ENCODE measurements at regions not wholly inside any gene's neighbourhood (a gene's known extent, or its start where the extent isn't known, plus 50 kb on each side); places are given as distances from the start of the nearest gene placed in this dataset.

DNA sequence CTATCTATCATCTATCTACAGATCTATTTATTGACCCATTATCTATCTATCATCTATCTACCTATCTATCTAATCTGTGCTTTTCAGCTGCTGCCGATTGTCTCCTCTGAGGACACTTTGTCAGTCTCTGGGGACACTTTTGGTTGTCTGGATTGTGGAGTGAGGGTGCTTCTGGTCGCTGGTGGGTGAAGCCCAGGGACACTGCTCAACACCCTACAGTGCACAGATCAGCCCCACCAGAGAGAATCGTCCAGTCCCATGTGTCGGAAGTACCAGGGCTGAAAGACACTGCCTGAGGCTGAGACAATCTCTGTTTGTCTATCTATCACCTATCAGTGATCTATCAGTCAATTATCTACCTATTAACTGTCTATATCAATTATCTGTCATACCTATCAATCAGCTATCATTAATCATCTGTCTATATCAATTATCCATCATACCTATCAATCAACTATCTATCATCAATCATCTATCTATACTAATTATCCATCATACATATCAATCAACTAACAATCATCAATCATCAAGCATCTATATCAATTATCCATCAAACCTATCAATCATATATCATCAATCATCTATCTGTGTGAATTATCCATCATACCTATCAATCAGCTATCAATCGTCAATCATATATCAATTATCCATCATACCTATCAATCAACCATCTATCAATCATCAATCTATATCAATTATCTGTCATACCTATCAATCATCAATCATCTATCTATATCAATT is 70.0 kb upstream of the PPP2R3B start:
- no peaks in the 10 kb centered on the region for H3K36me3 ChIP-seq (ENCODE audit: insufficient read depth, insufficient read length, low read length)
- H3K9ac ChIP-seq (ENCODE audit: insufficient read length, low read depth), result no peak overlapping the region
- no peaks in the 10 kb centered on the region for H3K4me1 ChIP-seq (ENCODE audit: insufficient read depth, insufficient read length)

DNA sequence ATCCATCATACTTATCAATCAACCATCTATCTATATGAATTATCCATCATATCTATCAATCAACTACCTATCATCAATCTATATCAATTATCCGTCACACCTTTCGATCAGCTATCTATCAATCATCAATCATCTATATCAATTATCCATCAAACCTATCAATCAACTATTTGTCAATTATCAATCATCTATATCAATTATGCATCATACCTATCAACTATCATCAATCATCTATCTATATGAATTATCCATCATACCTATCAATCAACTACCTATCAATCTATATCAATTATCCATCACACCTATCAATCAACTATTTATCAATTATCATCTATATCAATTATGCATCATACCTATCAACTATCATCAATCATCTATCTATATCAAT is 70.6 kb upstream of the PPP2R3B start:
- no peak for DNase-seq (ENCODE audit: low read depth, low spot score)
- H3K9ac ChIP-seq (ENCODE audit: insufficient read length, low read depth), result no peak overlapping the region
- H3K27me3 ChIP-seq (ENCODE audit: insufficient read depth, insufficient read length), result no peaks in the 10 kb centered on the region
- TF ChIP-seq SUZ12 (IDR thresholded peaks at IDR 0.05; ENCODE audit: extremely low read depth, insufficient read depth, insufficient read length) (no peak), ZNF274 (IDR thresholded peaks at IDR 0.05; ENCODE audit: low read depth, low read length) (no peak), YY1 (IDR thresholded peaks at IDR 0.05; ENCODE audit: insufficient read depth, insufficient read length) (no peak)
- H3K4me3 ChIP-seq (ENCODE audit: insufficient read length, low read depth), result no peak overlapping the region
- H3K36me3 ChIP-seq (ENCODE audit: insufficient read depth, insufficient read length, low read length), result no peaks in the 10 kb centered on the region
- no peaks in the 10 kb centered on the region for H3K4me1 ChIP-seq (ENCODE audit: insufficient read depth, insufficient read length)
- H3K9me3 ChIP-seq (ENCODE audit: insufficient read depth, low read length), result no peaks in the 10 kb centered on the region; the same call in 1 of the 2 replicates

More for the DNA sequence above, 70.0 kb upstream of the PPP2R3B start:
- DNase-seq (ENCODE audit: low read depth, low spot score), result no peak
- Histone ChIP-seq H3K9me3 (ENCODE audit: insufficient read depth, low read length) (no peaks in the 10 kb centered on the region; the same call in 1 of the 2 replicates), H3K4me3 (ENCODE audit: insufficient read length, low read depth) (no peak overlapping the region), H3K27me3 (ENCODE audit: insufficient read depth, insufficient read length) (no peaks in the 10 kb centered on the region)
- no peak for TF ChIP-seq YY1 (IDR thresholded peaks at IDR 0.05; ENCODE audit: insufficient read depth, insufficient read length)
- no peak for TF ChIP-seq ZNF274 (IDR thresholded peaks at IDR 0.05; ENCODE audit: low read depth, low read length)
- no peak for TF ChIP-seq SUZ12 (IDR thresholded peaks at IDR 0.05; ENCODE audit: extremely low read depth, insufficient read depth, insufficient read length)

- Histone ChIP-seq H3K9me3 (ENCODE audit: insufficient read depth, low read length) (no peaks in the 10 kb centered on the region; the same call in 1 of the 2 replicates), H3K4me1 (ENCODE audit: insufficient read depth, insufficient read length) (no peaks in the 10 kb centered on the region), H3K4me3 (ENCODE audit: insufficient read length, low read depth) (no peak overlapping the region), H3K9ac (ENCODE audit: insufficient read length, low read depth) (no peak overlapping the region), H3K36me3 (ENCODE audit: insufficient read depth, insufficient read length, low read length) (no peaks in the 10 kb centered on the region), H3K27me3 (ENCODE audit: insufficient read depth, insufficient read length) (no peaks in the 10 kb centered on the region)
- TF ChIP-seq ZNF274 (IDR thresholded peaks at IDR 0.05; ENCODE audit: low read depth, low read length), result no peak
- TF ChIP-seq YY1 (IDR thresholded peaks at IDR 0.05; ENCODE audit: insufficient read depth, insufficient read length), result no peak
- no peak for TF ChIP-seq SUZ12 (IDR thresholded peaks at IDR 0.05; ENCODE audit: extremely low read depth, insufficient read depth, insufficient read length)
- no peak for DNase-seq (ENCODE audit: low read depth, low spot score)
Observed at GRCh38 chrX:458631-459061, 71.9 kb upstream of the PPP2R3B start.

GRCh38 chrX:459611-460010 is 72.9 kb upstream of the PPP2R3B start:
- TF ChIP-seq YY1 (IDR thresholded peaks at IDR 0.05; ENCODE audit: insufficient read depth, insufficient read length), result no peak
- TF ChIP-seq ZNF274 (IDR thresholded peaks at IDR 0.05; ENCODE audit: low read depth, low read length), result no peak
- no peak for TF ChIP-seq SUZ12 (IDR thresholded peaks at IDR 0.05; ENCODE audit: extremely low read depth, insufficient read depth, insufficient read length)
- Histone ChIP-seq H3K36me3 (ENCODE audit: insufficient read depth, insufficient read length, low read length) (no peaks in the 10 kb centered on the region), H3K4me3 (ENCODE audit: insufficient read length, low read depth) (no peak overlapping the region), H3K9me3 (ENCODE audit: insufficient read depth, low read length) (no peaks in the 10 kb centered on the region; the same call in 1 of the 2 replicates), H3K4me1 (ENCODE audit: insufficient read depth, insufficient read length) (no peaks in the 10 kb centered on the region), H3K9ac (ENCODE audit: insufficient read length, low read depth) (no peak overlapping the region), H3K27me3 (ENCODE audit: insufficient read depth, insufficient read length) (no peaks in the 10 kb centered on the region)
- no peak for DNase-seq (ENCODE audit: low read depth, low spot score)

DNA sequence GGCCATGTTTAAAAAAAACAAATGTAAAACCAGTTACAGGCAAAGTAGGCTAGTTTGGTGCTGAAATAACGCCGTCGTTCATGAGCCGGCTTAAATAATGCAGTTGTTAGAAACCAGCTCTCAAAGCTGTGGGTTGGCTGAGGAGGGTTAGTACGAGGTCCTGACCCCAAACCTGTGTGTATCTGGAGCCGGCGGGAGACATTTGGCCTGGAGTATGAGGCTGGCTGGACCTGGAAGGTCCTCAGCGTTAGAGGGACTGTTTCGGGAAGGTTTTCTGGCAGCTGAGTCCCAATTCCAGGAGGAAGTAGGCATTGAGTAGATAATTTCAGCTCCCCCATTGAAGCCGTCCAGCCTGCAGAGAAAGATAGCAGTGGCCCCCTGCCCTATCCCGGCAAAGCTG is 73.4 kb upstream of the PPP2R3B start:
- no peak for DNase-seq (ENCODE audit: low read depth, low spot score)
- Histone ChIP-seq H3K36me3 (ENCODE audit: insufficient read depth, insufficient read length, low read length) (no peaks in the 10 kb centered on the region), H3K9me3 (ENCODE audit: insufficient read depth, low read length) (no peaks in the 10 kb centered on the region; the same call in 1 of the 2 replicates), H3K9ac (ENCODE audit: insufficient read length, low read depth) (no peak overlapping the region), H3K27me3 (ENCODE audit: insufficient read depth, insufficient read length) (no peaks in the 10 kb centered on the region), H3K4me3 (ENCODE audit: insufficient read length, low read depth) (no peak overlapping the region), H3K4me1 (ENCODE audit: insufficient read depth, insufficient read length) (no peaks in the 10 kb centered on the region)
- no peak for TF ChIP-seq ZNF274 (IDR thresholded peaks at IDR 0.05; ENCODE audit: low read depth, low read length)
- no peak for TF ChIP-seq YY1 (IDR thresholded peaks at IDR 0.05; ENCODE audit: insufficient read depth, insufficient read length)
- no peak for TF ChIP-seq SUZ12 (IDR thresholded peaks at IDR 0.05; ENCODE audit: extremely low read depth, insufficient read depth, insufficient read length)

DNA sequence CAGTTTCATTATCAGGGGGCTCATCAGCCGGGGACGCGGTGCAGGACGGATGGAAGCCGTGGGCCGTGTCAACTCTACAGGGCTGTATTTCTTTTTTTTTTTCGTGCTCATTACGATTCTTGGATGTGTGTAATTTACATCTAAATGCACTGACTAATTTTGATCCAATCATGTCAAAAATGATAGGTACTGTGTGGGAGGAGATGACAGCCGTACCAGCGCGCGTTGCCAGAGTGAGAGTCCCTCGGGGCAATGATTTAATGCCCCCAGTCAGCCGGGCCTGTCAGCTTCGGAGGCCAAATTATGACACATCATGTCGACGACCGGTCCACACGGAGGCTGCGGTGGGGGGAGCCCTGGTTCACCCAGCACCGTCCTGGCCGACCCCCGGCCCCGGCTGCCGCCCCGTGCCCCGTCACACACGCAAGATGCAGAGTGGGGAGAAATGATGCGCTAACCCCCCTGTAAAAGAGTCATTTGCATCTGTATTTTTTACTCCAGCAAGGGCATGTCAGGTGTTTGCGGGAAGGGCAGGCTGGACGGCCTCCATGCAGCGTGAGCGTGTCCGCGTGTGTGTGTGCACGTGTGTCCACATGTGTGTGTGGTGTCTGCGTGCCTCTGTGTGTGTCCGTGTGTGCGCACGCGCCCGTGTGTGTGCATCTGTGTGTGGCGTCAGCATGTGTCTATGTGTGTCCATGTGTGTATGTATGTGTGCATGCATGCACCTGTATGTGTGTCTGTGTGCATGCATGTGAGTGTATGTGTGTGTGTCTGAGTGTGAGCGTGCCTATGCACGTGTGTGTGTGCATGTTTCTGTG is 74.3 kb upstream of the PPP2R3B start:
- Histone ChIP-seq H3K9ac (ENCODE audit: insufficient read length, low read depth) (no peak overlapping the region), H3K9me3 (ENCODE audit: insufficient read depth, low read length) (no peaks in the 10 kb centered on the region; the same call in 1 of the 2 replicates), H3K4me1 (ENCODE audit: insufficient read depth, insufficient read length) (no peaks in the 10 kb centered on the region), H3K27me3 (ENCODE audit: insufficient read depth, insufficient read length) (no peaks in the 10 kb centered on the region), H3K36me3 (ENCODE audit: insufficient read depth, insufficient read length, low read length) (no peaks in the 10 kb centered on the region), H3K4me3 (ENCODE audit: insufficient read length, low read depth) (no peak overlapping the region)
- no peak for DNase-seq (ENCODE audit: low read depth, low spot score)
- TF ChIP-seq SUZ12 (IDR thresholded peaks at IDR 0.05; ENCODE audit: extremely low read depth, insufficient read depth, insufficient read length), result no peak
- no peak for TF ChIP-seq ZNF274 (IDR thresholded peaks at IDR 0.05; ENCODE audit: low read depth, low read length)
- no peak for TF ChIP-seq YY1 (IDR thresholded peaks at IDR 0.05; ENCODE audit: insufficient read depth, insufficient read length)

DNA sequence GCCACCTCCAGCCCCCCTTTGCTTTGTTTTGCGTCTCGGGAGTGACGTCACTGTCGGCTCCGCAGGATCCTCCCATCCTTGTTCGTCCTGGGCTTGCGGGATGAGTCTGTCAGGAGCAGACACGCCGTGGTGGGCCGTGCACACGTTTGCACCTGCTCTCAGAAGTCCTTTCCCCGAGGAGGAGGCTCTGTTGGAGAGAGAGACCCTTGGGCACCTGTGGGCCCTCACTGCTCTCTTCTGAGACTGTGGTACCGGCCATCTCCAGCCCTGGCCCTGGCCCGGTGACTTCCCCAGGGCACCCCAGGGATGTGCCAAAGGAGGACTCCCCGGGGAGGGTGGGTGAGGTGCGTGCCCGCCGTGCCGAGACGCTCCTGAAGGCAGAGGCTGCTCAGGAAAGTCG is 76.1 kb upstream of the PPP2R3B start:
- no peak for TF ChIP-seq SUZ12 (IDR thresholded peaks at IDR 0.05; ENCODE audit: extremely low read depth, insufficient read depth, insufficient read length)
- TF ChIP-seq YY1 (IDR thresholded peaks at IDR 0.05; ENCODE audit: insufficient read depth, insufficient read length), result no peak
- TF ChIP-seq ZNF274 (IDR thresholded peaks at IDR 0.05; ENCODE audit: low read depth, low read length), result no peak
- H3K9me3 ChIP-seq (ENCODE audit: insufficient read depth, low read length), result no peaks in the 10 kb centered on the region; the same call in 1 of the 2 replicates

More for the DNA sequence above, 76.1 kb upstream of the PPP2R3B start:
- no peak overlapping the region for H3K9ac ChIP-seq (ENCODE audit: insufficient read length, low read depth)
- H3K4me1 ChIP-seq (ENCODE audit: insufficient read depth, insufficient read length), result no peaks in the 10 kb centered on the region
- DNase-seq (ENCODE audit: low read depth, low spot score), result no peak
- no peaks in the 10 kb centered on the region for H3K36me3 ChIP-seq (ENCODE audit: insufficient read depth, insufficient read length, low read length)
- no peaks in the 10 kb centered on the region for H3K27me3 ChIP-seq (ENCODE audit: insufficient read depth, insufficient read length)
- no peak overlapping the region for H3K4me3 ChIP-seq (ENCODE audit: insufficient read length, low read depth)

Data from NT2/D1 (cell line).